ENCODE measurements at regions not wholly inside any gene's neighbourhood (a gene's known extent, or its start where the extent isn't known, plus 50 kb on each side); places are given as distances from the start of the nearest gene placed in this dataset.
A peak's percentile ranks its signal among the peaks of the same experiment; 100 is the strongest.

DNA sequence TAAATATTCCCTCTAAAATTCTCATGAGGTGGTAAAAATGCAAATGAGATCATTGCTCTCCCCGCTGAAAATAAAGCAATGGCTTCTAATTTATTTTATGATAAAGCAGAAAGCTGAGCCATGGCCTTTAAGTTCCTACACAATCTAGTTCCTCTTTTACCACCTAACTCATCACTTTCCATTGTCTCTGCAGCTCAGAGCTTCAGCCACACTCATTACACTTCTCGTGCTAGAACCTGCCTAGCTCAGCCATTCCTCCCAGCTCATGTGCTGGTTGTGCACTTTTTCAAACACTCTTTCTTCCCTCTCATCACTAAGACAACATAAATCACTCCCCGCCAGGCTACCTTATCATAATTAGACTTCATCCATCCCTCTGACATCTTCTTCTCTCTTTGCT is 1112.1 kb upstream of the PRKX start:
- Histone ChIP-seq H3K9me3 (no peaks in the 10 kb centered on the region), H3K4me2 (no peak overlapping the region), H3K4me1 (peaks cover 9% of the 10 kb centered on the region), H3K4me3 (no peak overlapping the region), H3K27ac (no peak overlapping the region)
- DNase-seq (ENCODE audit: low read depth in 1 of 2, low spot score in 1 of 2) (no peak), ATAC-seq (no peak), FAIRE-seq (peak; percentile 18)
- TF ChIP-seq EHMT2 (IDR thresholded peaks at IDR 0.05; ENCODE audit: low read depth): no peak
- no peak for TF ChIP-seq FOSL2 (IDR thresholded peaks at IDR 0.05)
- TF ChIP-seq FOSL2 (CRISPR knock-in tag; IDR thresholded peaks at IDR 0.05): no peak
- TF ChIP-seq, protein P1, sequence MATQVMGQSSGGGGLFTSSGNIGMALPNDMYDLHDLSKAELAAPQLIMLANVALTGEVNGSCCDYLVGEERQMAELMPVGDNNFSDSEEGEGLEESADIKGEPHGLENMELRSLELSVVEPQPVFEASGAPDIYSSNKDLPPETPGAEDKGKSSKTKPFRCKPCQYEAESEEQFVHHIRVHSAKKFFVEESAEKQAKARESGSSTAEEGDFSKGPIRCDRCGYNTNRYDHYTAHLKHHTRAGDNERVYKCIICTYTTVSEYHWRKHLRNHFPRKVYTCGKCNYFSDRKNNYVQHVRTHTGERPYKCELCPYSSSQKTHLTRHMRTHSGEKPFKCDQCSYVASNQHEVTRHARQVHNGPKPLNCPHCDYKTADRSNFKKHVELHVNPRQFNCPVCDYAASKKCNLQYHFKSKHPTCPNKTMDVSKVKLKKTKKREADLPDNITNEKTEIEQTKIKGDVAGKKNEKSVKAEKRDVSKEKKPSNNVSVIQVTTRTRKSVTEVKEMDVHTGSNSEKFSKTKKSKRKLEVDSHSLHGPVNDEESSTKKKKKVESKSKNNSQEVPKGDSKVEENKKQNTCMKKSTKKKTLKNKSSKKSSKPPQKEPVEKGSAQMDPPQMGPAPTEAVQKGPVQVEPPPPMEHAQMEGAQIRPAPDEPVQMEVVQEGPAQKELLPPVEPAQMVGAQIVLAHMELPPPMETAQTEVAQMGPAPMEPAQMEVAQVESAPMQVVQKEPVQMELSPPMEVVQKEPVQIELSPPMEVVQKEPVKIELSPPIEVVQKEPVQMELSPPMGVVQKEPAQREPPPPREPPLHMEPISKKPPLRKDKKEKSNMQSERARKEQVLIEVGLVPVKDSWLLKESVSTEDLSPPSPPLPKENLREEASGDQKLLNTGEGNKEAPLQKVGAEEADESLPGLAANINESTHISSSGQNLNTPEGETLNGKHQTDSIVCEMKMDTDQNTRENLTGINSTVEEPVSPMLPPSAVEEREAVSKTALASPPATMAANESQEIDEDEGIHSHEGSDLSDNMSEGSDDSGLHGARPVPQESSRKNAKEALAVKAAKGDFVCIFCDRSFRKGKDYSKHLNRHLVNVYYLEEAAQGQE (IDR thresholded peaks at IDR 0.05): no peak
- TF ChIP-seq ESRRA (IDR thresholded peaks at IDR 0.05; ENCODE audit: borderline replicate concordance, low read length): no peak
- no peak for TF ChIP-seq FOSB (CRISPR knock-in tag; IDR thresholded peaks at IDR 0.05)
- no peak for TF ChIP-seq BHLHE40 (IDR thresholded peaks at IDR 0.05; ENCODE audit: low read depth, low read length)
- no peak for TF ChIP-seq CBX8 (IDR thresholded peaks at IDR 0.05)
- no peak for TF ChIP-seq ZFP36 (IDR thresholded peaks at IDR 0.05; ENCODE audit: borderline replicate concordance, partially characterized antibody)
- no peak for TF ChIP-seq CBX2 (IDR thresholded peaks at IDR 0.05; ENCODE audit: borderline replicate concordance, low read depth)
- TF ChIP-seq HEYL (CRISPR knock-in tag; IDR thresholded peaks at IDR 0.05): no peak
- no peak for TF ChIP-seq ZC3H11A (IDR thresholded peaks at IDR 0.05)
- no peak for TF ChIP-seq EP300 (IDR thresholded peaks at IDR 0.05)
- no peak for TF ChIP-seq ZNF302 (CRISPR knock-in tag; IDR thresholded peaks at IDR 0.05)
- no peak for TF ChIP-seq MAZ (IDR thresholded peaks at IDR 0.05; ENCODE audit: borderline replicate concordance, low read depth, low read length)
- TF ChIP-seq, protein P2, sequence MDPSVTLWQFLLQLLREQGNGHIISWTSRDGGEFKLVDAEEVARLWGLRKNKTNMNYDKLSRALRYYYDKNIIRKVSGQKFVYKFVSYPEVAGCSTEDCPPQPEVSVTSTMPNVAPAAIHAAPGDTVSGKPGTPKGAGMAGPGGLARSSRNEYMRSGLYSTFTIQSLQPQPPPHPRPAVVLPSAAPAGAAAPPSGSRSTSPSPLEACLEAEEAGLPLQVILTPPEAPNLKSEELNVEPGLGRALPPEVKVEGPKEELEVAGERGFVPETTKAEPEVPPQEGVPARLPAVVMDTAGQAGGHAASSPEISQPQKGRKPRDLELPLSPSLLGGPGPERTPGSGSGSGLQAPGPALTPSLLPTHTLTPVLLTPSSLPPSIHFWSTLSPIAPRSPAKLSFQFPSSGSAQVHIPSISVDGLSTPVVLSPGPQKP (IDR thresholded peaks at IDR 0.05; ENCODE audit: low read depth, low read length): no peak
- TF ChIP-seq CHD4 (IDR thresholded peaks at IDR 0.05; ENCODE audit: borderline replicate concordance): no peak
- no peak for TF ChIP-seq NPAS2 (CRISPR knock-in tag; IDR thresholded peaks at IDR 0.05; ENCODE audit: borderline replicate concordance)
- ChIA-PET POLR2A (no interaction called here), CTCF (no interaction called here)
- 82% methylated on average over 3 of the region's 3 CpGs for WGBS (ENCODE audit: missing lambda C conversion rate)

DNA sequence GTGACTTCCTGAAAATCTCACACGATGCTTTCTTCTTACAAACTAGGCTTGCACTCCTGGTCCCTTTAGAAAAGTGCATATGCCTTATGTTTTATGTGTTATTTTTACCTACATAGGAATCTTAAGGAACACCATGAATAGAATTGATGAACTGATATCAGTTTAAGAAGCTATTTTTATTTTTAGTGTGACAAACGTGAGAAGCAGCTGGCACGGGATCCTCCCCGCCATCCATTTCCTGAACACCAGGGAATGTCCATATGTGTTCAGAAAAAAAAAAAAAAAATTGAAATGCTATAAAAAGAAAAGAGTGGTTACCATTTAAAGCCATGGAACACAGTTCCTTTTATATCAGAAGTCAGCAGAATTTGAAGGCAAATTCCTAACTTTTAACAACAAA is 1096.1 kb upstream of the PRKX start:
- Histone ChIP-seq H3K4me1 (no peaks in the 10 kb centered on the region), H3K9me3 (no peaks in the 10 kb centered on the region), H3K4me3 (no peak overlapping the region), H3K27ac (no peak overlapping the region), H3K4me2 (no peak overlapping the region)
- ChIA-PET CTCF (no interaction called here), POLR2A (no interaction called here)
- no peak for DNase-seq (ENCODE audit: low read depth in 1 of 2, low spot score in 1 of 2)
- FAIRE-seq: no peak
- no peak for ATAC-seq
- 70% methylated on average over 4 of the region's 4 CpGs for WGBS (ENCODE audit: missing lambda C conversion rate)
- no peak for TF ChIP-seq MAZ (IDR thresholded peaks at IDR 0.05; ENCODE audit: borderline replicate concordance, low read depth, low read length)
- TF ChIP-seq HEYL (CRISPR knock-in tag; IDR thresholded peaks at IDR 0.05): no peak
- no peak for TF ChIP-seq BHLHE40 (IDR thresholded peaks at IDR 0.05; ENCODE audit: low read depth, low read length)
- no peak for TF ChIP-seq ZFP36 (IDR thresholded peaks at IDR 0.05; ENCODE audit: borderline replicate concordance, partially characterized antibody)
- TF ChIP-seq, protein P3, sequence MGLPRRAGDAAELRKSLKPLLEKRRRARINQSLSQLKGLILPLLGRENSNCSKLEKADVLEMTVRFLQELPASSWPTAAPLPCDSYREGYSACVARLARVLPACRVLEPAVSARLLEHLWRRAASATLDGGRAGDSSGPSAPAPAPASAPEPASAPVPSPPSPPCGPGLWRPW (IDR thresholded peaks at IDR 0.05): no peak
- TF ChIP-seq SREBF2 (IDR thresholded peaks at IDR 0.05): no peak
- TF ChIP-seq ESRRA (IDR thresholded peaks at IDR 0.05; ENCODE audit: borderline replicate concordance, low read length): no peak
- TF ChIP-seq RARB (CRISPR knock-in tag; IDR thresholded peaks at IDR 0.05): no peak
- no peak for TF ChIP-seq ZNF302 (CRISPR knock-in tag; IDR thresholded peaks at IDR 0.05)
- TF ChIP-seq NFE2L2 (conservative IDR thresholded peaks at IDR 0.05; ENCODE audit: low read length): no peak
- TF ChIP-seq POLR2AphosphoS2 (conservative IDR thresholded peaks at IDR 0.05; ENCODE audit: low read length): no peak
- TF ChIP-seq MYC (IDR thresholded peaks at IDR 0.05; ENCODE audit: borderline replicate concordance, low read length): no peak
- TF ChIP-seq PHF8 (IDR thresholded peaks at IDR 0.05; ENCODE audit: borderline replicate concordance, low read depth): no peak
- TF ChIP-seq FOXS1 (CRISPR knock-in tag; IDR thresholded peaks at IDR 0.05): no peak
- no peak for TF ChIP-seq CBX2 (IDR thresholded peaks at IDR 0.05; ENCODE audit: borderline replicate concordance, low read depth)
- TF ChIP-seq CBX8 (IDR thresholded peaks at IDR 0.05): no peak
- no peak for TF ChIP-seq KDM5A (IDR thresholded peaks at IDR 0.05)
- TF ChIP-seq, protein P2 (IDR thresholded peaks at IDR 0.05; ENCODE audit: low read depth, low read length): no peak

Data from A549 (cell line).